Neural cell (in vitro differentiated cells): ENCODE measurements at regions not wholly inside any gene's neighbourhood (a gene's known extent, or its start where the extent isn't known, plus 50 kb on each side); places are given as distances from the start of the nearest gene placed in this dataset.

Experiments
- H2AFZ ChIP-seq: fragments of 200-600, 300-800 bp; sonication (generic), shearing (Covaris generic); 2 replicates; pipeline ENCODE4 v1.6.0; 2014; ENCODE audit warnings: low read depth, mild to moderate bottlenecking, antibody characterized with exemption, low read length, moderate library complexity
- H3F3A ChIP-seq: fragments of 200-600 bp; shearing (Covaris generic); 2 replicates; pipeline ENCODE4 v1.6.1; 2016; ENCODE audit warnings: mild to moderate bottlenecking, moderate library complexity, mixed read lengths, antibody characterized with exemption, low read length; ENCODE audit not compliant: insufficient read depth, poor library complexity, severe bottlenecking
- H3K27ac ChIP-seq: fragments of 200-600, 300-800 bp; sonication (generic), shearing (Covaris generic); 2 replicates; pipeline ENCODE4 v1.5.1; 2014; ENCODE audit warnings: mild to moderate bottlenecking, low read length, moderate library complexity
- H3K27me3 ChIP-seq: fragments of 300-800, 200-600 bp; sonication (generic), shearing (Covaris generic); 2 replicates; pipeline ENCODE4 v1.6.0; 2014; ENCODE audit warnings: mild to moderate bottlenecking, low read depth, low read length, moderate library complexity; ENCODE audit not compliant: insufficient read depth
- H3K36me3 ChIP-seq: fragments of 300-800, 200-600 bp; sonication (generic), shearing (Covaris generic); 2 replicates; pipeline ENCODE4 v1.5.1; 2014; ENCODE audit warnings: mild to moderate bottlenecking, antibody characterized with exemption, low read length, moderate library complexity; ENCODE audit not compliant: insufficient read depth
- H3K4me2 ChIP-seq: fragments of 300-800, 200-600 bp; sonication (generic), shearing (Covaris generic); 2 replicates; pipeline ENCODE4 v1.6.0; 2014; ENCODE audit warnings: mild to moderate bottlenecking, low read length
- H3K4me3 ChIP-seq: fragments of 300-800, 200-600 bp; sonication (generic), shearing (Covaris generic); 2 replicates; pipeline ENCODE4 v1.5.1; 2014; ENCODE audit warnings: mild to moderate bottlenecking, low read length, moderate library complexity
- H3K79me2 ChIP-seq: fragments of 200-600 bp; shearing (Covaris generic); replicated peaks from 2 replicates; pipeline ENCODE4 v1.6.0; 2014; ENCODE audit warnings: mild to moderate bottlenecking, low read length, moderate library complexity; ENCODE audit not compliant: insufficient read depth
- H3K9ac ChIP-seq: fragments of 300-800, 200-600 bp; sonication (generic), shearing (Covaris generic); 2 replicates; pipeline ENCODE4 v1.6.1; 2016; ENCODE audit warnings: mild to moderate bottlenecking, low read length, mixed read lengths
- H3K9me2 ChIP-seq: fragments of 200-600 bp; shearing (Covaris generic); 2 replicates; pipeline ENCODE4 v1.6.1; 2016; ENCODE audit warnings: mild to moderate bottlenecking, low read length, mixed read lengths; ENCODE audit not compliant: insufficient read depth
- H3K9me3 ChIP-seq: fragments of 200-600, 300-800 bp; sonication (generic), shearing (Covaris generic); 2 replicates; pipeline ENCODE4 v1.6.1; 2016; ENCODE audit warnings: mild to moderate bottlenecking, mixed run types, low read length, moderate library complexity, mixed read lengths
- H4K20me1 ChIP-seq: fragments of 200-600 bp; shearing (Covaris generic); 2 replicates; pipeline ENCODE4 v1.6.1; 2016; ENCODE audit warnings: mild to moderate bottlenecking, mixed run types; ENCODE audit not compliant: insufficient read depth
- CTCF ChIP-seq: fragments of 450-650 bp; IDR thresholded peaks from 2 replicates; pipeline ENCODE4 v1.5.1; 2014; ENCODE audit warnings: antibody characterized with exemption, mild to moderate bottlenecking, moderate library complexity; ENCODE audit not compliant: poor library complexity, severe bottlenecking
- EP300 ChIP-seq: fragments of 450-650 bp; conservative IDR thresholded peaks from 2 replicates; pipeline ENCODE4 v1.6.1; 2014; ENCODE audit warnings: antibody characterized with exemption, mild to moderate bottlenecking, moderate library complexity; ENCODE audit not compliant: poor library complexity, severe bottlenecking
- EZH2 ChIP-seq: fragments of 200-600, 300-800 bp; shearing (Covaris generic), sonication (generic); IDR thresholded peaks from 2 replicates; pipeline ENCODE4 v1.6.1; 2014; ENCODE audit warnings: antibody characterized with exemption, low read length, borderline replicate concordance, mild to moderate bottlenecking; ENCODE audit not compliant: insufficient read depth, poor library complexity, severe bottlenecking
- MXI1 ChIP-seq: fragments of 450-650 bp; conservative IDR thresholded peaks from 2 replicates; pipeline ENCODE4 v1.6.1; 2014; ENCODE audit warnings: antibody characterized with exemption, mild to moderate bottlenecking; ENCODE audit not compliant: poor library complexity, severe bottlenecking
- POLR2AphosphoS5 ChIP-seq: IDR thresholded peaks from 2 replicates; pipeline ENCODE4 v1.6.1; 2012
- RAD21 ChIP-seq: fragments of 450-650 bp; conservative IDR thresholded peaks from 2 replicates; pipeline ENCODE4 v1.6.1; 2014; ENCODE audit warnings: antibody characterized with exemption, mild to moderate bottlenecking, moderate library complexity
- REST ChIP-seq: IDR thresholded peaks from 2 replicates; pipeline ENCODE4 v1.6.1; 2012; ENCODE audit warnings: borderline replicate concordance
- SMC3 ChIP-seq: fragments of 450-650 bp; conservative IDR thresholded peaks from 2 replicates; pipeline ENCODE4 v1.6.1; 2014; ENCODE audit warnings: antibody characterized with exemption, mild to moderate bottlenecking, moderate library complexity; ENCODE audit not compliant: poor library complexity
- TAF1 ChIP-seq: IDR thresholded peaks from 2 replicates; pipeline ENCODE4 v1.6.1; 2012; ENCODE audit warnings: low read depth

GRCh38 chr11:23611726-23612125 is 751.5 kb upstream of the CCDC179 start:
- TF ChIP-seq POLR2AphosphoS5 (no peak), EP300 (no peak), REST (no peak), MXI1 (no peak), TAF1 (no peak), SMC3 (no peak), CTCF (no peak), EZH2 (no peak), RAD21 (no peak)
- no peaks in the 10 kb centered on the region for H3K36me3 ChIP-seq
- H3K4me3 ChIP-seq = no peak overlapping the region

GRCh38 chr11:23620617-23621016 is 760.3 kb upstream of the CCDC179 start:
- Histone ChIP-seq H4K20me1 (no peaks in the 10 kb centered on the region), H3K79me2 (no peaks in the 10 kb centered on the region), H3K9ac (no peak overlapping the region), H3K4me2 (no peak overlapping the region), H3K27ac (no peak overlapping the region), H3K27me3 (no peaks in the 10 kb centered on the region), H3F3A (no peaks in the 10 kb centered on the region), H3K4me3 (no peak overlapping the region), H3K9me2 (no peaks in the 10 kb centered on the region), H3K36me3 (no peaks in the 10 kb centered on the region), H3K9me3 (no peaks in the 10 kb centered on the region), H2AFZ (no peak overlapping the region)
- TF ChIP-seq TAF1 (no peak), EP300 (no peak), POLR2AphosphoS5 (no peak), CTCF (no peak), RAD21 (no peak), SMC3 (no peak), REST (no peak), EZH2 (no peak), MXI1 (no peak)

More at GRCh38 chr11:23611726-23612125, 751.5 kb upstream of the CCDC179 start:
- no peak overlapping the region for H3K27ac ChIP-seq
- no peak overlapping the region for H3K4me2 ChIP-seq
- no peaks in the 10 kb centered on the region for H3K27me3 ChIP-seq
- H3K9me2 ChIP-seq = no peaks in the 10 kb centered on the region
- no peaks in the 10 kb centered on the region for H3K79me2 ChIP-seq
- H3K9ac ChIP-seq = no peak overlapping the region
- H4K20me1 ChIP-seq = no peaks in the 10 kb centered on the region
- H3K9me3 ChIP-seq = no peaks in the 10 kb centered on the region
- no peak overlapping the region for H2AFZ ChIP-seq
- H3F3A ChIP-seq = no peaks in the 10 kb centered on the region
